IgD-negative memory B cell (primary cell): ENCODE measurements at regions not wholly inside any gene's neighbourhood (a gene's known extent, or its start where the extent isn't known, plus 50 kb on each side); places are given as distances from the start of the nearest gene placed in this dataset.
"Not testable (repeated sequence)": the region's sequence is repeated elsewhere in the genome, so short reads cannot be mapped to it uniquely, and the experiment has no call there.

ENCODE experiments used
- H3K27ac Mint-ChIP-seq, 3 donors: one replicate each; pipeline ENCODE4 v1.8.0; 2020 to 2022; ENCODE audit warnings: mild to moderate bottlenecking in 3 of 3, mixed read lengths in 3 of 3, moderate library complexity in 1 of 3
- H3K27me3 Mint-ChIP-seq: one replicate; pipeline ENCODE4 v1.8.0; 2021; ENCODE audit warnings: mixed read lengths
- H3K36me3 Mint-ChIP-seq: one replicate; pipeline ENCODE4 v1.8.0; 2020; ENCODE audit warnings: mild to moderate bottlenecking, mixed read lengths
- H3K4me1 Mint-ChIP-seq, 3 donors: one replicate each; pipeline ENCODE4 v1.8.0; 2020 to 2022; ENCODE audit warnings: mixed read lengths in 3 of 3, mild to moderate bottlenecking in 1 of 3
- H3K4me3 Mint-ChIP-seq, 4 donors: one replicate each; pipeline ENCODE4 v1.8.0; 2020 to 2022; ENCODE audit warnings: mild to moderate bottlenecking in 4 of 4, mixed read lengths in 4 of 4, moderate library complexity in 3 of 4
- H3K9me3 Mint-ChIP-seq, 3 donors: one replicate each; pipeline ENCODE4 v1.8.0; 2020 to 2021; ENCODE audit warnings: mixed read lengths in 3 of 3, mild to moderate bottlenecking in 1 of 3

DNA sequence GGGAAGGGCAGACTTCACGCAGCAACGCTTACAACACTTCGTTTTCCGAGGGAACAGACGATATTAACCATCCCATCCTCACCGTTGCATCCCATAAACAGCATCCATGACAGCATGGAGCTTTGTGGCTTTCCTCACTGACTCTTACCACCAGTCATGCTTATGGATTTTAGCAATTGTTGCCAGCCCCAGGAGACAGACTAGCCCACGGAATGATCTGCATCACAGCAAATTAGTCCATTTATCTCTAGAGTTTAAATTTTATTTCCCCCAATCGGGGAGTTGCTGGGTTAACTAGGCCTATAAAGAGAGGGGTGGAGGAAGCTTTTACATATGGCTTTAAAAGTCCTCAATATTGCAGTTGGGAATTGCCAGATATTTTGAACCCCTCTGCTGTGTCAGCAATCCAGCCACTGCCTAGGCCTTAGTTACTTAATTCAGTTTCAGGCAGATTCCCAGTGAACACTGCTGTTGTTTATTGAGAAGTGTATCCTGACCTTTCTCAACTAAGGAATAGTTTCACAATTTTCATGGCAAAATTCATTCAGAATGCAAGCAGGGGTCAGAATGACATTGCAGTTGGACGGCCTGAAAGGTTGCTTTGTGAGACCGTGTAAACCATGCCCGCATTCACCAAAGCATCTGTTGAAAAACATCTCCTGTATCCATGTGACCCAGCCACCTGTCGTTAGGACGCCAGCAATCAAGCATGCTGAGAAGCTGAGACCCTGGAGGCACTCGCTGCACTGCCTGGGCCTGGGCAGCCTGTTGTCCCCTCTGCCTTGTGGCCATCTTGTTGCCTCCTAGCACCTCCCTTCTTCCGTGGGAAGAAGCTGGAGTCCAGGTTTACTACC is 397.4 kb upstream of the TPM1 start:
- H3K4me3 Mint-ChIP-seq = no peak overlapping the region
- H3K9me3 Mint-ChIP-seq = no peaks in the 10 kb centered on the region
- H3K27ac Mint-ChIP-seq = peak overlapping the region in 1 of 3 donors; percentile 7

DNA sequence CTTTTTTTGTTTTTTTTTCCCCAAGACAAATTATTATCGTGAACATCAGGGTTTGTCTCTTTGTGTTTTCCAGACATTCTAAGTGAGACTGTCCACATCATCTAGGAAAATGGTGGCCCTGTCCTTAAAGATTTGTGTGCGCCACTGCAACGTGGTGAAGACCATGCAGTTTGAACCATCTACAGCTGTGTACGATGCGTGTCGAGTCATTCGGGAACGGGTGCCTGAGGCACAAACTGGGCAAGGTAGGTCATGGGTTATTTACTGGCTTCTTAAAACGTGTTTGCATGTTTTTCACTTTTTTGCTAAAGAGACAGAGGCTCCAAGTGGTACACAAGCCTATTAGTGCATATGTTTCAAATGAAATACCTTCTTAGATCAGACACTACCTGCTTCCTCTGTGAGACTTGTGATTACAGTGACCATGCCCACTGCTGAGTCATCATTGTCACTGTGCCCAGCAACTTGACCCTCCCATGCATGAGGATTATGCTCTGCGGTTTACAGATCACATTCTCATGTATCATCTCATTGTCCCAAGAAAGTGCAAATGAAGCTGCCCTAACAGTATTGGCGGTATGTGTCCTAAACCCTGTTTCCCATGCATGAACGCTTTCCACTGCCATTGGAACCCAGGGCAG is 395.2 kb upstream of the TPM1 start:
- no peaks in the 10 kb centered on the region for H3K9me3 Mint-ChIP-seq
- H3K4me3 Mint-ChIP-seq = no peak overlapping the region
- H3K36me3 Mint-ChIP-seq = no peaks in the 10 kb centered on the region
- peaks cover 1% of the 10 kb centered on the region for H3K27me3 Mint-ChIP-seq
- no peak overlapping the region for H3K27ac Mint-ChIP-seq
- H3K4me1 Mint-ChIP-seq = no peaks in the 10 kb centered on the region

More for the DNA sequence above, 397.4 kb upstream of the TPM1 start:
- peaks cover 3% of the 10 kb centered on the region for H3K27me3 Mint-ChIP-seq
- no peaks in the 10 kb centered on the region for H3K4me1 Mint-ChIP-seq
- H3K36me3 Mint-ChIP-seq = no peaks in the 10 kb centered on the region

DNA sequence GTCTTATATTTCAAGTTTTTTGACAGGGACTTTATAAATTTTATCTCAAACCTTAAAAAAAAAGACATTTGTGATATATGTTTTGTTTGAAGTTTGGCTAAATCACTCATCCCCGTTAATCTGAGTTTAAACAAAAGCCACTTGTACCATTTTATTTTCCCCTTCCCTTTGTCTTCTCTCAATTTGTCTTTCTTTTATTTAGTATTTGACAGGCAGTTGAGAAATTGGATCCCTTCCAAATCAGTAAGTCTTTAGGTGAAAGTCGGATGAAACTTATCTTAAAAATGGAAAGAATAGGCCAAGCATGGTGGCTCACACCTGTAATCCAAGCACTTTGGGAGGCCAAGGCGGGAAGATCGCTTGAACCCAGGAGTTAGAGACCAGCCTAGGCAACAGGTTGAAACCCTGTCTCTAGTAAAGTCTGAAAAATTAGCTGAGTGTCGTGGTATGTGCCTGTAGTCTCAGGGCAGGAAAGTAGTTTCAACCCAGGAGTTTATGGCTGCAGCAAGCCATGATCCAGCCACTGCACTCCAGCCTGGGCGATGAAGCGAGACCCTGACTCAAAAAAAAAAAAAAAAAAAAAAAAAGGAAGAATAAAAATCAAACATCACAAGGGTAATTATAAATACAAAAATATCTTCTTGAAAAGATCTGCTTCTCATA is 394.6 kb upstream of the TPM1 start:
- H3K27ac Mint-ChIP-seq = no peak overlapping the region
- no peaks in the 10 kb centered on the region for H3K9me3 Mint-ChIP-seq
- peaks cover 1% of the 10 kb centered on the region for H3K27me3 Mint-ChIP-seq
- peaks cover 2% of the 10 kb centered on the region for H3K36me3 Mint-ChIP-seq
- H3K4me1 Mint-ChIP-seq = no peaks in the 10 kb centered on the region
- H3K4me3 Mint-ChIP-seq = no peak overlapping the region

DNA sequence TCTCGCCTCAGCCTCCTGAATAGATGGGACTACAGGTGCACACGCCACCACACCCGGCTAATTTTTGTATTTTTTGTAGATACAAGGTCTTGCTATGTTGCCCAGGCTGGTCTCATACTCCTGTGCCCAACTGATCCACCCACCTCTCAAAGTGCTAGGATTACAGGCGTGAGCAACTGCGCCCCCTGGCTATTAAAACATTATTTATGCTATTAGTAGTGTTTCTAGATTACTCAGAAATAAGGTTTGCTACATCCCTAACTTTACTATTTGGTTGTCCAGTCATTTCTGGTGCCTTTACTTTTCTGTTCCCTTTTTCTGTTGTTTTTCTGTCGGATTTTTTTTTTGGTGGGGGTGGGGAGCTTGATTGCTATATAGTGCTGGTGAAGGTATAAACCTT is 393.6 kb upstream of the TPM1 start:
- Mint-ChIP-seq H3K4me3 (no peak overlapping the region), H3K36me3 (peaks cover 2% of the 10 kb centered on the region), H3K4me1 (no peaks in the 10 kb centered on the region), H3K27ac (no peak overlapping the region), H3K9me3 (no peaks in the 10 kb centered on the region), H3K27me3 (peaks cover 1% of the 10 kb centered on the region)

DNA sequence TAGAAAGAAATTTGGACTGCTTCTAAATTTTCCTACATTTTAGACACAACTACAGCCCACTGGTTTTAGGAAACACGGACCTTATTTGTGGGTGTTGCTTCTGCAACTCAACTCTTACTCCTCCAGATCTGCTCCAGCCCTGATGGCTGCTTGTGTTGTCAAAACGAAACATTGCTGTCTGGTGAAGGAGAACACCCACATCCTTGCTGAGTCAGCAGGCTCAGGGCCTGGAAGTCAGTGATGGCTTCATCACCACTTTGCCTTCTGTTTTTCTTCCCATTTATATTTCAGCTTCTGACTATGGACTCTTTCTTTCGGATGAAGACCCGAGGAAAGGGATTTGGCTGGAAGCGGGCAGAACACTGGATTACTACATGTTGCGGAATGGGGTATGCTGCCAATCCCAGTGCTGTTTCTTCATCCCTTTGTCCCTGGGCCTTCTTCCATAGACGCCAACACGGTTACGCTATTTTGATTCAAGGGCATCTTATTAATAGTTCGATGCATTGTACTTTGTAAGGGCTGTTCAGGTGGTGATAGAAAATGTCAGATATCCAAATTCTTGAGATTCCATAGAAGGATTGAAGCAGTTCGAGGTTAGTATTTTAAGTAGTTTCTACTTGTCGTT is 392.6 kb upstream of the TPM1 start:
- peaks cover 2% of the 10 kb centered on the region for H3K36me3 Mint-ChIP-seq

DNA sequence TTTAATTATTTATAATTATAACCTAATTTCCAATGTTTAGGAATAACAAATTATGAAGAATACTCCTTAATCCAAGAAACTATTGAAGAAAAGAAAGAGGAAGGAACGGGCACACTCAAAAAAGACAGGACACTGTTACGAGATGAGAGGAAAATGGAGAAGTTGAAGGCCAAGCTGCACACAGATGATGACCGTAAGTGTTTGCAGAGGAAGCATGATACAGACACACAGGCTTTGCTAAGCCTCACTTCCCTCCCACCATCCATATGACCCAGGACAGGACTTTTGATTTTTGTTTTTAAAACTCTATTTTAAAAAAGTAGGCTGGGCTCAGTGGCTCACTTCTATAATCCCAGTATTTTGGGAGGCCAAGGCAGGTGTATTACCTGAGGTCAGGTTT is 389.4 kb upstream of the TPM1 start:
- Mint-ChIP-seq H3K27ac (no peak overlapping the region), H3K27me3 (peaks cover 1% of the 10 kb centered on the region), H3K4me3 (no peak overlapping the region), H3K4me1 (peaks cover 0 to 1% (median 0%) of the 10 kb centered on the region in 3 donors), H3K9me3 (peaks cover 0 to 7% (median 0%) of the 10 kb centered on the region in 3 donors), H3K36me3 (peaks cover 2% of the 10 kb centered on the region)

More for the DNA sequence above, 392.6 kb upstream of the TPM1 start:
- Mint-ChIP-seq H3K9me3 (peaks cover 0 to 2% (median 0%) of the 10 kb centered on the region in 3 donors), H3K27me3 (peaks cover 1% of the 10 kb centered on the region), H3K27ac (no peak overlapping the region), H3K4me1 (no peaks in the 10 kb centered on the region), H3K4me3 (no peak overlapping the region)

DNA sequence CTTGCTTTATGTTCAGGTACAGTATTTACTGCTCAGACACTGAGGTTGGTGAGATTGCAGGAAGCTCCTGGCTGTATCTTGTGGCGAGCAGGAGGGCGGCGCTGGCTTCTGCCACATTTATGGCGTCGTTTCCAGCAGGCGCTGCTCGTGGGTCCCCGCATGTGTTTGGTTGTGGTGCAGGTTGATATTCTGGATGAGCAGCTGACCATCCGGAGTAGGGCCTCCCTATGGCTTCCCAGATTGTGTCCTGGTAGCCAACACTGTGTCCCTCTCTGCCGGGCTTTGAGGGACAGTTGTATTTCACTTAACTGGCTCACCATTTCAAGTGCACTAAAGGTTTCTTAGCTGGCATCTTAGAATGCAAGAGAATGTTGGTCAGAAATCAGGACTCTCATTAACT is 386.5 kb upstream of the TPM1 start:
- no peak overlapping the region for H3K4me3 Mint-ChIP-seq
- H3K36me3 Mint-ChIP-seq = peaks cover 2% of the 10 kb centered on the region
- no peak overlapping the region for H3K27ac Mint-ChIP-seq
- H3K4me1 Mint-ChIP-seq = peaks cover 0 to 6% (median 0%) of the 10 kb centered on the region in 3 donors
- peaks cover 0 to 7% (median 0%) of the 10 kb centered on the region in 3 donors for H3K9me3 Mint-ChIP-seq
- H3K27me3 Mint-ChIP-seq = no peaks in the 10 kb centered on the region

DNA sequence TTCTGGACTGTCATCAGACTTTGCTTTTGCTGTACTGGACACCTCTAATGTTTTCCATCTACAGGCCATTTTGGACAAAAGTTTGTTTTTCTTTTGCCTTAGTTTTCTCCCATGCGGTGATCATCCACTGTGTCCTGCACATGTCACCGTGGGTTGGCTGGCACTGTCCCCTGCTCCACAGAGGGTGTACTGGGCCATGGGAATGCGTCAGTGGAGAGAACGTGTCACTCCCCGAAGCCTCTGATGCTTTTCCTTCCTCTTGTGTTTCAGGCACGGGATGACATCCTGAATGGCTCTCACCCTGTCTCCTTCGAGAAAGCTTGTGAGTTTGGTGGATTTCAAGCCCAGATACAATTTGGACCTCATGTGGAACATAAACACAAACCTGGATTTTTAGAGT is 385.0 kb upstream of the TPM1 start:
- H3K27ac Mint-ChIP-seq, H3K4me1 Mint-ChIP-seq: not testable (repeated sequence)

DNA sequence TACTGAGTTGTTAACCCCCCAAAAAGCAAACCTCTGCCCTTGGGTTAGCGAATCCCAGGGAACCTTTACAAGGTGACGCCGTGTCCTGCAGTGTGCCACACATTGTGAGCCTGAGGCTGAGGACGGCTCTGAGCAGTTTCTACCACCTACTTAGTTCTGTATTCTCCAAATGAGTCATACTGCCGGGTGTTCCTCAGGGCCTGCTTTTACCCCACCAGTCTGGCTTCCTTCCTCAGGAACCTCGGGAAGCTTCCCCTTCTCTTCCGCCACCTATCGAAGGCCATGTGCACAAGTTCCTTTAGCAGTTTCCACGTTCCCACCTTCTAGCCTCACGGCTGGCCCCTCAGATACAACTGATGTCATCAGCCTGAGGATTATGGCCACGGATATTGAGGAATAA is 384.0 kb upstream of the TPM1 start:
- H3K4me1 Mint-ChIP-seq = peaks cover 0 to 6% (median 0%) of the 10 kb centered on the region in 3 donors
- peaks cover 0 to 7% (median 0%) of the 10 kb centered on the region in 3 donors for H3K9me3 Mint-ChIP-seq
- H3K36me3 Mint-ChIP-seq = no peaks in the 10 kb centered on the region
- H3K27me3 Mint-ChIP-seq = no peaks in the 10 kb centered on the region
- peak overlapping the region in 1 of 4 donors; percentile 77 for H3K4me3 Mint-ChIP-seq
- H3K27ac Mint-ChIP-seq = no peak overlapping the region

More for the DNA sequence above, 385.0 kb upstream of the TPM1 start:
- H3K36me3 Mint-ChIP-seq, H3K27me3 Mint-ChIP-seq, H3K9me3 Mint-ChIP-seq, H3K4me3 Mint-ChIP-seq: not testable (repeated sequence)

DNA sequence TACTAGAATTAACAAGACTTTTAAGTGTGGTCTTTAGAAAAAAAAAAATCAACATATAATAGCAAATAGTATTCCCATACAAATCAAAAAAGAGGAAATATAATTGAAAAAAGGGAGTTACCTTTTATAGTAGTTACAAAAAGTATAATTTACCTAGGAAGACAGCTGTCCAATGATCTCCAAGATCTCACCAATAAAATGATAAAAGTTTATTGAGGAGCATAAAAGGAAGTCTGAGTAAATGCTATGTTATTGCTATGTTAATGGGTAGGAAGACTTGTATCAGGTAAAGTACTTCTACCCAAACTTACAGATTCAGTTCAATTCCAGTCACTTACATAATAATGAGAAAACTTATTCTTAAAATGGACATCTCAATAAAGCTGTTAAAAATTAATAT is 379.0 kb upstream of the TPM1 start:
- no peak overlapping the region for H3K4me3 Mint-ChIP-seq
- H3K4me1 Mint-ChIP-seq = peaks cover 0 to 3% (median 0%) of the 10 kb centered on the region in 3 donors
- H3K9me3 Mint-ChIP-seq = no peaks in the 10 kb centered on the region
- H3K27ac Mint-ChIP-seq = no peak overlapping the region
- H3K27me3 Mint-ChIP-seq = no peaks in the 10 kb centered on the region
- H3K36me3 Mint-ChIP-seq = no peaks in the 10 kb centered on the region

DNA sequence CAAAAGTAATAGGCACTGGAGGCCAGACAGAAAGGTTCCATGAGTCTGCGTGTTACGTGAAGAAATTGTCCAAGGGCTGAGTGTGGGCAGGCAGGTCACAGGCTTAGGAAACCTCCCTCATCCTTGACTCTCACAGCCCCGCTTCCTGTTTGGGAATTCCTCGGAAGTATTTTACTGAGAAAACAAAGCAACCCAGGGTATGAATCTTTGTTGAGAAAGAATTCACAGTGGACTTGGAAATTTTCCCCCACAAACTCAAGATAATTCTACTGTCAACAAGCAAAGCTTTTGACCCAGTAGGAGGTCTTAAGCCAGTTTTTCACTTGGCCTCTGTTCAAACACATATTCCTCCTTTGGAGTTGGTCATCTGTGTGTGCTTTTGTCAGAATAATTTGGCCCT is 377.1 kb upstream of the TPM1 start:
- Mint-ChIP-seq H3K36me3 (no peaks in the 10 kb centered on the region), H3K9me3 (peaks cover 0 to under 1% (median 0%) of the 10 kb centered on the region in 3 donors), H3K4me3 (no peak overlapping the region), H3K4me1 (no peaks in the 10 kb centered on the region), H3K27me3 (no peaks in the 10 kb centered on the region), H3K27ac (no peak overlapping the region)

DNA sequence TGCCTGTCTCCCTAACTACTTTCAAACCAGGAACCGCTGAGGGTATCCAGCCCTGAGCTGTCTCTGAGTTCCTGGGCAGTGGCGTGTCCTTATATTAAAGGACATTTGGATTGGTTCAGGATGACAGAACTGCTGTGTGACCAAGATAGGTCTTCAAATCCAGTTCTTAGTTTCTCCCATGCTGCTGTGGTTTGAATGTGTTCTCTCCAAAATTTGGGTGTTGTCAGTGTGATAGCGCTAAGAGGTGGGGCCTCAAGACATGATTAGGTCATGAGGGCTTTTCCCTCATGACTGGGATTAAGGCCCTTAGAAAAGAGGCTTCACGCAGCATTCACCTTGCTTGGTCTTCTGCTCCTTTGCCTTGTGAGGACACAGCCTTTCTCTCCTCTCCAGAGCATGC is 376.5 kb upstream of the TPM1 start:
- peaks cover 0 to 2% (median 0%) of the 10 kb centered on the region in 3 donors for H3K9me3 Mint-ChIP-seq
- H3K36me3 Mint-ChIP-seq = no peaks in the 10 kb centered on the region
- H3K27me3 Mint-ChIP-seq = no peaks in the 10 kb centered on the region
- H3K4me1 Mint-ChIP-seq = no peaks in the 10 kb centered on the region
- no peak overlapping the region for H3K27ac Mint-ChIP-seq
- H3K4me3 Mint-ChIP-seq = no peak overlapping the region

DNA sequence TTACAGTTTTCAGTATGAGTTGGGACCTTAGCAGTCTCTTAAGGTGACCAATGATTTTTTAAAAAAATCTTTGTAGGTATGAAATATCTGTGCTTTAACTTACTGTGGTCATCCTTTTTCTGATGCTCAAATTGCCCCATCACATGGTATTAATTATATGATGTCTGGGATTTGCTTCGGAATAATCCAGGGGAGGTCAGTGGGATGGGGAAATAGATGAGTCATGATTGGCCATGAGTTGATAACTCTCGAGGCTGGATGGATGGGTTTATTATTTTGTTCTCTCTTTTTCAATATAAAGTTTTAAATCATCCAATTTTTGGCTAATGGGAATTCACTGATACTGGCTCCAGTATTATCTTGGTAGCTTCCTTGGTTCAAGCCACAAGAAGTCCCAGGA is 370.3 kb upstream of the TPM1 start:
- Mint-ChIP-seq H3K27me3 (peaks cover 2% of the 10 kb centered on the region), H3K9me3 (peaks cover 0 to 2% (median 2%) of the 10 kb centered on the region in 3 donors), H3K4me1 (no peaks in the 10 kb centered on the region), H3K4me3 (no peak overlapping the region), H3K27ac (no peak overlapping the region), H3K36me3 (no peaks in the 10 kb centered on the region)

DNA sequence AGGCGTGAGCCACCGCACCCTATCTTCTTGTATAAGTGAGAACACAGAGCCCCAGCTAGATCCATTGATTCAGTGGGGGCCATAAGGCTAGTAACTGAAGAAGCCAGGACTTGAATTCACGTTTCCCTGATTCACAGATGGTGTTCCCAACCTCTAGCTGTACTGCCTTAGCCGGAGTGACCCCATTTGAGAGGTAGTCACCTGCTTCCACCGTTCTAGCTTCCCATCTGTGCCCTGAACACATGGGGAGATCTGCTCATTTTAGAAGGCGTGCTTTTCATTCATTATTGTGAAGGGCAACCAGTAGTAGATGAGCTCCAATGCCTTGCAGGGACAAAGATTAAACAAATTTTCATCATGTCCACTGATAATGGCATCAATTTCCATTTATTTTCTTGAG is 365.7 kb upstream of the TPM1 start:
- H3K4me1 Mint-ChIP-seq = no peaks in the 10 kb centered on the region
- H3K9me3 Mint-ChIP-seq = peaks cover 0 to 4% (median 2%) of the 10 kb centered on the region in 3 donors
- peaks cover 2% of the 10 kb centered on the region for H3K36me3 Mint-ChIP-seq
- H3K4me3 Mint-ChIP-seq = no peak overlapping the region
- no peak overlapping the region for H3K27ac Mint-ChIP-seq
- peaks cover 6% of the 10 kb centered on the region for H3K27me3 Mint-ChIP-seq
